GM23338 (cell line): ENCODE measurements at regions not wholly inside any gene's neighbourhood (a gene's known extent, or its start where the extent isn't known, plus 50 kb on each side); places are given as distances from the start of the nearest gene placed in this dataset.

Experiments used
- CREB1 ChIP-seq: fragments of 250-450 bp; sonication (Bioruptor Pico); IDR thresholded peaks from 2 replicates; pipeline ENCODE4 v1.5.0; 2020; ENCODE audit warnings: low read depth, mild to moderate bottlenecking, moderate library complexity
- EZH2 ChIP-seq: fragments of 200-600 bp; sonication (generic); IDR thresholded peaks from one replicate; pipeline ENCODE4 v1.8.0; 2017; ENCODE audit warnings: antibody characterized with exemption, mild to moderate bottlenecking, low read depth; ENCODE audit not compliant: unreplicated experiment
- EZH2phosphoT487 ChIP-seq: fragments of 200-600 bp; sonication (generic); IDR thresholded peaks from one replicate; pipeline ENCODE4 v1.8.1; 2018; ENCODE audit warnings: antibody characterized with exemption; ENCODE audit not compliant: unreplicated experiment
- JUNB ChIP-seq: IDR thresholded peaks from one replicate; pipeline ENCODE4 v1.6.1; 2016; ENCODE audit warnings: antibody characterized with exemption; ENCODE audit not compliant: unreplicated experiment
- POLR2AphosphoS5 ChIP-seq: IDR thresholded peaks from 2 replicates; pipeline ENCODE4 v1.6.1; 2016; ENCODE audit warnings: antibody characterized with exemption, low read depth
- STAT1 ChIP-seq: IDR thresholded peaks from one replicate; pipeline ENCODE4 v1.6.1; 2016; ENCODE audit warnings: antibody characterized with exemption; ENCODE audit not compliant: unreplicated experiment
- ZNF114 ChIP-seq: fragments of 250-450 bp; sonication (Bioruptor Pico); IDR thresholded peaks from 2 replicates; pipeline ENCODE4 v1.5.0; 2020; ENCODE audit warnings: mild to moderate bottlenecking, moderate library complexity
- ZNF462 ChIP-seq: fragments of 250-450 bp; sonication (Bioruptor Pico); IDR thresholded peaks from 2 replicates; pipeline ENCODE4 v1.5.0; 2020; ENCODE audit warnings: mild to moderate bottlenecking, moderate library complexity
- TF ChIP-seq, protein P1 (sequence below), 2 experiments: fragments of 200-600 bp in 1 of 2; sonication (generic) in 1 of 2; conservative IDR thresholded peaks; 2 replicates each; pipeline versions ENCODE4 v1.5.1 to v1.6.1; 2016 to 2017; ENCODE audit warnings: antibody characterized with exemption in 2 of 2, low read depth in 2 of 2, mild to moderate bottlenecking in 2 of 2, moderate library complexity in 1 of 2
- TF ChIP-seq, protein P2 (sequence below): IDR thresholded peaks from one replicate; pipeline ENCODE4 v1.6.1; 2018; ENCODE audit warnings: antibody characterized with exemption; ENCODE audit not compliant: unreplicated experiment
- TF ChIP-seq, protein P3 (sequence below): IDR thresholded peaks from 2 replicates; pipeline ENCODE4 v1.6.1; 2016; ENCODE audit warnings: antibody characterized with exemption

DNA sequence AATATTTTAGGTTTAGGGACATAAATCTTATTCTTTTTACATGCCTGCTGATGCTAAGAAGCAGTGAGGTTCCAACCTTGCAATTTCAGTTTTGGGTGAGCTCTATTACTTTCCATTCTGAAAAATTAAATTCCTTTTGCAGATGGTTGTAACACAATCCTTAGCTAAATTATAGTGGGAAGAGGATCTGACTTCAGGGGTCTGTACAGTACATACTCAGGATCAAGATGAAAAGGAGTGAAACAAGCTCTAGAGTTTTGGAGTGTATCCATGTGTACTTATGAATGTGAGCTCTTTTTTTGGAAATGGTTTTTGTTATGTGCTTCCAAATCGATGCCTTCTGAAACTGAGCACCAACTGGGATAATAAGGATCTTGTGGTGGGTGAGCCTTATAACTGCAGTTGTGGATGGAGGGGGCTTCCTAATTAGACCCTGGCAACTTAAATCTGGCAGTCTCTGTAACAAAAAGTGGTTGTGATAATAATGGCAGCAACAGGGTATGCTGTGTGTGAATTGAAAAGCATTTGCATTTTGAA is 218.8 kb upstream of the MAP3K7 start:
- TF ChIP-seq JUNB: no peak
- TF ChIP-seq, protein P1, sequence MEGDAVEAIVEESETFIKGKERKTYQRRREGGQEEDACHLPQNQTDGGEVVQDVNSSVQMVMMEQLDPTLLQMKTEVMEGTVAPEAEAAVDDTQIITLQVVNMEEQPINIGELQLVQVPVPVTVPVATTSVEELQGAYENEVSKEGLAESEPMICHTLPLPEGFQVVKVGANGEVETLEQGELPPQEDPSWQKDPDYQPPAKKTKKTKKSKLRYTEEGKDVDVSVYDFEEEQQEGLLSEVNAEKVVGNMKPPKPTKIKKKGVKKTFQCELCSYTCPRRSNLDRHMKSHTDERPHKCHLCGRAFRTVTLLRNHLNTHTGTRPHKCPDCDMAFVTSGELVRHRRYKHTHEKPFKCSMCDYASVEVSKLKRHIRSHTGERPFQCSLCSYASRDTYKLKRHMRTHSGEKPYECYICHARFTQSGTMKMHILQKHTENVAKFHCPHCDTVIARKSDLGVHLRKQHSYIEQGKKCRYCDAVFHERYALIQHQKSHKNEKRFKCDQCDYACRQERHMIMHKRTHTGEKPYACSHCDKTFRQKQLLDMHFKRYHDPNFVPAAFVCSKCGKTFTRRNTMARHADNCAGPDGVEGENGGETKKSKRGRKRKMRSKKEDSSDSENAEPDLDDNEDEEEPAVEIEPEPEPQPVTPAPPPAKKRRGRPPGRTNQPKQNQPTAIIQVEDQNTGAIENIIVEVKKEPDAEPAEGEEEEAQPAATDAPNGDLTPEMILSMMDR (conservative IDR thresholded peaks at IDR 0.05; ENCODE audit: low read depth in 2 of 2): no peak
- no peak for TF ChIP-seq EZH2phosphoT487
- no peak for TF ChIP-seq POLR2AphosphoS5
- TF ChIP-seq, protein P2, sequence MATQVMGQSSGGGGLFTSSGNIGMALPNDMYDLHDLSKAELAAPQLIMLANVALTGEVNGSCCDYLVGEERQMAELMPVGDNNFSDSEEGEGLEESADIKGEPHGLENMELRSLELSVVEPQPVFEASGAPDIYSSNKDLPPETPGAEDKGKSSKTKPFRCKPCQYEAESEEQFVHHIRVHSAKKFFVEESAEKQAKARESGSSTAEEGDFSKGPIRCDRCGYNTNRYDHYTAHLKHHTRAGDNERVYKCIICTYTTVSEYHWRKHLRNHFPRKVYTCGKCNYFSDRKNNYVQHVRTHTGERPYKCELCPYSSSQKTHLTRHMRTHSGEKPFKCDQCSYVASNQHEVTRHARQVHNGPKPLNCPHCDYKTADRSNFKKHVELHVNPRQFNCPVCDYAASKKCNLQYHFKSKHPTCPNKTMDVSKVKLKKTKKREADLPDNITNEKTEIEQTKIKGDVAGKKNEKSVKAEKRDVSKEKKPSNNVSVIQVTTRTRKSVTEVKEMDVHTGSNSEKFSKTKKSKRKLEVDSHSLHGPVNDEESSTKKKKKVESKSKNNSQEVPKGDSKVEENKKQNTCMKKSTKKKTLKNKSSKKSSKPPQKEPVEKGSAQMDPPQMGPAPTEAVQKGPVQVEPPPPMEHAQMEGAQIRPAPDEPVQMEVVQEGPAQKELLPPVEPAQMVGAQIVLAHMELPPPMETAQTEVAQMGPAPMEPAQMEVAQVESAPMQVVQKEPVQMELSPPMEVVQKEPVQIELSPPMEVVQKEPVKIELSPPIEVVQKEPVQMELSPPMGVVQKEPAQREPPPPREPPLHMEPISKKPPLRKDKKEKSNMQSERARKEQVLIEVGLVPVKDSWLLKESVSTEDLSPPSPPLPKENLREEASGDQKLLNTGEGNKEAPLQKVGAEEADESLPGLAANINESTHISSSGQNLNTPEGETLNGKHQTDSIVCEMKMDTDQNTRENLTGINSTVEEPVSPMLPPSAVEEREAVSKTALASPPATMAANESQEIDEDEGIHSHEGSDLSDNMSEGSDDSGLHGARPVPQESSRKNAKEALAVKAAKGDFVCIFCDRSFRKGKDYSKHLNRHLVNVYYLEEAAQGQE: no peak
- TF ChIP-seq, protein P3, sequence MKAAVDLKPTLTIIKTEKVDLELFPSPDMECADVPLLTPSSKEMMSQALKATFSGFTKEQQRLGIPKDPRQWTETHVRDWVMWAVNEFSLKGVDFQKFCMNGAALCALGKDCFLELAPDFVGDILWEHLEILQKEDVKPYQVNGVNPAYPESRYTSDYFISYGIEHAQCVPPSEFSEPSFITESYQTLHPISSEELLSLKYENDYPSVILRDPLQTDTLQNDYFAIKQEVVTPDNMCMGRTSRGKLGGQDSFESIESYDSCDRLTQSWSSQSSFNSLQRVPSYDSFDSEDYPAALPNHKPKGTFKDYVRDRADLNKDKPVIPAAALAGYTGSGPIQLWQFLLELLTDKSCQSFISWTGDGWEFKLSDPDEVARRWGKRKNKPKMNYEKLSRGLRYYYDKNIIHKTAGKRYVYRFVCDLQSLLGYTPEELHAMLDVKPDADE: no peak
- TF ChIP-seq ZNF462 (CRISPR knock-in tag): no peak
- no peak for TF ChIP-seq EZH2
- no peak for TF ChIP-seq CREB1 (CRISPR knock-in tag)
- no peak for TF ChIP-seq ZNF114 (CRISPR knock-in tag)
- TF ChIP-seq STAT1: no peak
